SK-N-MC (cell line): ENCODE measurements at regions not wholly inside any gene's neighbourhood (a gene's known extent, or its start where the extent isn't known, plus 50 kb on each side); places are given as distances from the start of the nearest gene placed in this dataset.

ENCODE experiments used
- EZH2 ChIP-seq: fragments of 200-600 bp; sonication (generic); IDR thresholded peaks from one replicate; pipeline ENCODE4 v1.6.1; 2017; ENCODE audit warnings: antibody characterized with exemption
- FOXP2 ChIP-seq: optimal IDR thresholded peaks from 2 replicates; pipeline ENCODE3; 2011; ENCODE audit warnings: mild to moderate bottlenecking, moderate library complexity; ENCODE audit not compliant: insufficient read depth; ENCODE audit errors: extremely low read length, control extremely low read depth
- POLR2AphosphoS5 ChIP-seq: IDR thresholded peaks from 2 replicates; pipeline ENCODE4 v1.6.1; 2012; ENCODE audit warnings: mild to moderate bottlenecking, low read depth, low read length, borderline replicate concordance

GRCh38 chr4:152217896-152218295 lies 318.0 kb downstream of the FBXW7 start:
- no peak for TF ChIP-seq EZH2
- no peak for TF ChIP-seq FOXP2
- TF ChIP-seq POLR2AphosphoS5 = no peak
